Mesenchymal stem cell (in vitro differentiated cells and primary cell): ENCODE measurements at regions not wholly inside any gene's neighbourhood (a gene's known extent, or its start where the extent isn't known, plus 50 kb on each side); places are given as distances from the start of the nearest gene placed in this dataset.

ENCODE experiments used
- DNase-seq: peaks from one replicate; pipeline ENCODE4 v3.0.0-alpha.2; 2013
- H2AFZ ChIP-seq: one replicate; pipeline ENCODE4 v1.6.1; 2013; ENCODE audit warnings: low read depth, mild to moderate bottlenecking, control low read depth, inconsistent platforms, low read length, moderate library complexity
- H2AK5ac ChIP-seq: 2 replicates; pipeline ENCODE4 v1.6.1; 2013; ENCODE audit warnings: low read length, moderate library complexity, mild to moderate bottlenecking, inconsistent platforms; ENCODE audit not compliant: severe bottlenecking
- H2BK120ac ChIP-seq: one replicate; pipeline ENCODE4 v1.6.1; 2013; ENCODE audit warnings: low read depth, mild to moderate bottlenecking, inconsistent platforms, low read length, moderate library complexity
- H2BK12ac ChIP-seq, 2 experiments: one replicate each; pipeline ENCODE4 v1.6.1; 2013; ENCODE audit warnings: inconsistent platforms in 2 of 2, low read length in 2 of 2, mild to moderate bottlenecking in 2 of 2, moderate library complexity in 2 of 2, control low read depth in 1 of 2
- H2BK15ac ChIP-seq: one replicate; pipeline ENCODE4 v1.6.1; 2013; ENCODE audit warnings: mild to moderate bottlenecking, low read depth, inconsistent platforms; ENCODE audit not compliant: poor library complexity, severe bottlenecking
- H2BK5ac ChIP-seq: 2 replicates; pipeline ENCODE4 v1.6.1; 2013; ENCODE audit warnings: low read depth, mild to moderate bottlenecking, low read length, control low read depth, inconsistent platforms; ENCODE audit not compliant: poor library complexity, severe bottlenecking
- H3K14ac ChIP-seq, 2 experiments: one replicate each; pipeline ENCODE4 v1.6.1; 2013; ENCODE audit warnings: inconsistent platforms in 2 of 2, low read length in 2 of 2, control low read depth in 1 of 2, mild to moderate bottlenecking in 1 of 2, moderate library complexity in 1 of 2
- H3K18ac ChIP-seq, 2 experiments: one replicate each; pipeline ENCODE4 v1.6.1; 2013; ENCODE audit warnings: inconsistent platforms in 2 of 2, low read length in 2 of 2, control low read depth in 1 of 2, low read depth in 1 of 2, mild to moderate bottlenecking in 1 of 2
- H3K23ac ChIP-seq, 2 experiments: one replicate each; pipeline ENCODE4 v1.6.1; 2013; ENCODE audit warnings: inconsistent platforms in 2 of 2, low read length in 2 of 2, mild to moderate bottlenecking in 2 of 2, moderate library complexity in 2 of 2, control low read depth in 1 of 2
- H3K27ac ChIP-seq: 2 replicates; pipeline ENCODE4 v1.5.1; 2013; ENCODE audit warnings: mild to moderate bottlenecking, moderate library complexity, low read length, control low read depth, inconsistent platforms; ENCODE audit not compliant: poor library complexity, severe bottlenecking
- H3K27me3 ChIP-seq, 2 experiments: 2 replicates each; pipeline versions ENCODE4 v1.6.1 to v1.7.0; 2013; ENCODE audit warnings: low read length in 2 of 2, mild to moderate bottlenecking in 2 of 2, moderate library complexity in 2 of 2, control low read depth in 1 of 2, inconsistent platforms in 1 of 2; ENCODE audit not compliant: control insufficient read depth in 1 of 2, insufficient read depth in 1 of 2
- H3K36me3 ChIP-seq, 2 experiments: 2 replicates each; pipeline versions ENCODE4 v1.6.1 to v1.7.0; 2013; ENCODE audit warnings: low read length in 2 of 2, control low read depth in 1 of 2, inconsistent platforms in 1 of 2, low read depth in 1 of 2, mild to moderate bottlenecking in 1 of 2; ENCODE audit not compliant: insufficient read depth in 2 of 2, control insufficient read depth in 1 of 2
- H3K4ac ChIP-seq, 2 experiments: one replicate each; pipeline ENCODE4 v1.6.1; 2013; ENCODE audit warnings: inconsistent platforms in 2 of 2, low read length in 2 of 2, mild to moderate bottlenecking in 2 of 2, moderate library complexity in 2 of 2, control low read depth in 1 of 2, low read depth in 1 of 2
- H3K4me1 ChIP-seq: 2 replicates; pipeline ENCODE4 v1.6.1; 2013; ENCODE audit warnings: low read depth, low read length, control low read depth; ENCODE audit not compliant: control insufficient read depth, insufficient read depth
- H3K4me2 ChIP-seq: 2 replicates; pipeline ENCODE4 v1.6.1; 2013; ENCODE audit warnings: low read length, mild to moderate bottlenecking, inconsistent platforms; ENCODE audit not compliant: poor library complexity, severe bottlenecking
- H3K4me3 ChIP-seq, 2 experiments: 2 replicates each; pipeline versions ENCODE4 v1.5.1 to v1.7.0; 2013; ENCODE audit warnings: low read length in 2 of 2, mild to moderate bottlenecking in 2 of 2, control low read depth in 1 of 2, low read depth in 1 of 2; ENCODE audit not compliant: insufficient read depth in 1 of 2
- H3K79me1 ChIP-seq: replicated peaks from 2 replicates; pipeline ENCODE4 v1.6.1; 2013; ENCODE audit warnings: mild to moderate bottlenecking, control low read depth, low read length, inconsistent platforms; ENCODE audit not compliant: poor library complexity, severe bottlenecking
- H3K9ac ChIP-seq: 2 replicates; pipeline ENCODE4 v1.7.0; 2013; ENCODE audit warnings: mild to moderate bottlenecking, low read length, moderate library complexity
- H3K9me3 ChIP-seq: 2 replicates; pipeline ENCODE4 v1.7.0; 2013; ENCODE audit warnings: mild to moderate bottlenecking, low read length; ENCODE audit not compliant: control insufficient read depth
- H4K8ac ChIP-seq: one replicate; pipeline ENCODE4 v1.6.1; 2013; ENCODE audit warnings: inconsistent platforms, mild to moderate bottlenecking, low read length, moderate library complexity
- H4K91ac ChIP-seq: one replicate; pipeline ENCODE4 v1.6.1; 2013; ENCODE audit warnings: mild to moderate bottlenecking, low read length, inconsistent platforms
- WGBS: methylation state at CpG from one replicate; pipeline ENCODE4 v1.1.7; 2013; ENCODE audit warnings: mixed read lengths; 5-methylcytosine and 5-hydroxymethylcytosine counted together

DNA sequence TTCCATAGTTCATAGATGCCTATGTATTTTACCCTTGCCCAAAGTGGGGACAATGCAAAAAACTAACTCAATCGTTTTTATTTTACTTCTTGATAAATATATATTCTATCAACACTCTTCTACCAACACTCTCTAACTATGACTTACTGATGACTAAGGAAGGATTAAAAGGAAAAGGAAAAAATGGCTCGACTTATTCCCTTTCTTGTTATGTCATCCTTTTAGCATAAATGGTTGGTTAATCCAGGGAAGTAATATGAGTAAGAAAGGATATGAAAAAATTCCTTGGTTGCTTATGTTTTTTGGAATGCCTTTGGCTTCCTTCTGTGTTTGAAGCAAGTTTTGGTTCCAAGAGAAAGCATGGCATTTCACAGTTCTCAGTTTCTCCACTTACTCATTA, 1087.1 kb downstream of the C4orf33 start:
- Histone ChIP-seq H2BK5ac (no peak overlapping the region), H3K27me3 (no peaks in the 10 kb centered on the region), H3K9me3 (no peaks in the 10 kb centered on the region), H3K4me2 (no peak overlapping the region), H3K4ac (no peak overlapping the region), H2BK15ac (no peak overlapping the region), H3K14ac (no peak overlapping the region), H2BK12ac (no peak overlapping the region), H3K4me1 (no peaks in the 10 kb centered on the region), H2BK120ac (no peak overlapping the region), H2AFZ (no peak overlapping the region), H2AK5ac (no peak overlapping the region), H3K18ac (no peak overlapping the region), H3K4me3 (no peak overlapping the region), H3K79me1 (no peaks in the 10 kb centered on the region), H4K91ac (no peak overlapping the region), H3K27ac (no peak overlapping the region), H3K9ac (no peak overlapping the region), H3K23ac (no peak overlapping the region), H4K8ac (no peak overlapping the region), H3K36me3 (no peaks in the 10 kb centered on the region)
- DNase-seq = no peak
- 100% methylated on average over 1 of the region's 2 CpGs for WGBS

DNA sequence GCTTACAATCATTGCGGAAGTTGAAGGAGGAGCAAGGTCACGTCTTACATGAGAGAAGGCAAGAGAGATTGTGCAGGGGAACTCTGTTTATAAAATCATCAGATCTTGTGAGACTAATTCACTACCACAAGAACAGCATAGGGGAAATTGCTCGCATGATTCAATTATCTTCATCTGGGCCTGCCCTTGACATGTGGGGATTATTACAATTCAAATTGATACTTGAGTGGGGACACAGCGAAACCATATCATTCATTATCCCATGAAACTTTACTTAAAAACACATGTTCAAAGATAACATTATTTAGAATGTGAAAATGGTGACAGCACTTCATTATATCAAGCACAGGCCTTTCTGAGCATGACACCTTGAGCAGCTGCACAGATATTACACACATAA, 1087.8 kb downstream of the C4orf33 start:
- H2BK15ac ChIP-seq = no peak overlapping the region
- no peak overlapping the region for H3K27ac ChIP-seq
- H2AFZ ChIP-seq = no peak overlapping the region
- no peak for DNase-seq
- no peak overlapping the region for H3K14ac ChIP-seq
- H3K9ac ChIP-seq = no peak overlapping the region
- no peak overlapping the region for H4K91ac ChIP-seq
- no peaks in the 10 kb centered on the region for H3K36me3 ChIP-seq
- H3K4me1 ChIP-seq = no peaks in the 10 kb centered on the region
- 67% methylated on average over 2 of the region's 4 CpGs for WGBS
- no peak overlapping the region for H4K8ac ChIP-seq
- H3K23ac ChIP-seq = no peak overlapping the region
- no peak overlapping the region for H2AK5ac ChIP-seq
- no peaks in the 10 kb centered on the region for H3K79me1 ChIP-seq
- H3K27me3 ChIP-seq = no peaks in the 10 kb centered on the region
- H2BK5ac ChIP-seq = no peak overlapping the region
- H3K4ac ChIP-seq = no peak overlapping the region
- no peak overlapping the region for H3K4me3 ChIP-seq
- no peak overlapping the region for H3K18ac ChIP-seq
- H3K4me2 ChIP-seq = no peak overlapping the region
- H3K9me3 ChIP-seq = no peaks in the 10 kb centered on the region
- H2BK12ac ChIP-seq = no peak overlapping the region
- no peak overlapping the region for H2BK120ac ChIP-seq

DNA sequence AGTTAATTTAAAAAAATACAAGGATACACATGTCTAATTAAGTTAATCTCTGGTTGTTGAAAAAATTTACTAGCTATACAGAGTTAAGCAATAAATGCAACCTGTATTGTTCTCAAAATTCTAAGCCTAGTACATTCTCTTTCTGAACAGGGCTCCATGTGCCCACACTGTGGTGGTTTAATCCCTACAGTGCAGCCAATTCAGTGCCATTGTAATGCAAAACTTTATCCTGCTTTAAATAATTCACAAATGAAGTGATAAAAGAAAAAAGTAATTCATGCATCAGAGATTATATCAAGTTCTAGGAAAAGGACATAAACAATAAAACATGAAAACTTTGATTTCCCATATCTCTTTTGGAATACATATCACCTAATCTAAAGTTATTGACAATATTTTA, 1089.2 kb downstream of the C4orf33 start:
- Histone ChIP-seq H2BK120ac (no peak overlapping the region), H3K9me3 (no peaks in the 10 kb centered on the region), H3K36me3 (no peaks in the 10 kb centered on the region), H3K14ac (no peak overlapping the region), H4K91ac (no peak overlapping the region), H3K9ac (no peak overlapping the region), H3K4ac (no peak overlapping the region), H3K23ac (no peak overlapping the region), H4K8ac (no peak overlapping the region), H3K4me3 (no peak overlapping the region), H2AFZ (no peak overlapping the region), H3K27ac (no peak overlapping the region), H2BK15ac (no peak overlapping the region), H3K79me1 (no peaks in the 10 kb centered on the region), H2BK12ac (no peak overlapping the region), H2AK5ac (no peak overlapping the region), H3K4me2 (no peak overlapping the region), H3K18ac (no peak overlapping the region), H3K27me3 (no peaks in the 10 kb centered on the region), H3K4me1 (no peaks in the 10 kb centered on the region), H2BK5ac (no peak overlapping the region)
- no peak for DNase-seq

DNA sequence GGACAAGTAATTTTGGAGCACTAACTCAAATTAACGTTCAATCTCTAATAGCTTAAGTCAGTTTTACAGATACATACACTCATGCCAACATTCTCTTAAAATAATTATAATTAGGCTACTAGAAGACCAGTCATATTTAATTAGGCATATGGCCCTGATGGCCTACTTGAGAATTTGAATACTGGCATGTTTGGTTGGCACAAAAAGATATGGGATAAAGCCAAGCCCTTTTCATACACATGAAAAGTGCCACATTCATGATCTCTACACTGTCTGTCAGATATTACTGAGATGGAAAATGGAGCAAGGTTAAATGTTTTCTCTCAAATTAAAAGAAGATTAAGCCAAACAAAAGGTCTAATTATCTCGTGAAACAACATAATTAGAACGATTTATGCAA, 1091.0 kb downstream of the C4orf33 start:
- H2BK15ac ChIP-seq = no peak overlapping the region
- H3K9me3 ChIP-seq = no peaks in the 10 kb centered on the region
- H3K36me3 ChIP-seq = no peaks in the 10 kb centered on the region
- H3K4ac ChIP-seq = no peak overlapping the region
- no peak overlapping the region for H3K4me2 ChIP-seq
- no peak overlapping the region for H3K14ac ChIP-seq
- no peak for DNase-seq
- no peak overlapping the region for H3K4me3 ChIP-seq
- no peak overlapping the region for H3K27ac ChIP-seq
- no peak overlapping the region for H2BK12ac ChIP-seq
- no peaks in the 10 kb centered on the region for H3K4me1 ChIP-seq
- no peak overlapping the region for H3K9ac ChIP-seq
- no peak overlapping the region for H2BK120ac ChIP-seq
- H4K8ac ChIP-seq = no peak overlapping the region
- no peaks in the 10 kb centered on the region for H3K27me3 ChIP-seq
- no peak overlapping the region for H3K18ac ChIP-seq
- WGBS = 92% methylated on average over 2 of the region's 3 CpGs
- no peak overlapping the region for H2BK5ac ChIP-seq
- no peak overlapping the region for H2AK5ac ChIP-seq
- no peak overlapping the region for H4K91ac ChIP-seq
- no peak overlapping the region for H3K23ac ChIP-seq
- no peaks in the 10 kb centered on the region for H3K79me1 ChIP-seq
- no peak overlapping the region for H2AFZ ChIP-seq
